Dermis microvascular lymphatic vessel endothelial cell (primary cell): ENCODE measurements at regions not wholly inside any gene's neighbourhood (a gene's known extent, or its start where the extent isn't known, plus 50 kb on each side); places are given as distances from the start of the nearest gene placed in this dataset.
"Not testable (repeated sequence)": the region's sequence is repeated elsewhere in the genome, so short reads cannot be mapped to it uniquely, and the experiment has no call there.

Source experiments
- DNase-seq, 2 donors: peaks; one replicate each; pipeline versions ENCODE4 v3.0.0 to v3.0.0-alpha.2; 2010; ENCODE audit warnings: low read depth in 2 of 2

DNA sequence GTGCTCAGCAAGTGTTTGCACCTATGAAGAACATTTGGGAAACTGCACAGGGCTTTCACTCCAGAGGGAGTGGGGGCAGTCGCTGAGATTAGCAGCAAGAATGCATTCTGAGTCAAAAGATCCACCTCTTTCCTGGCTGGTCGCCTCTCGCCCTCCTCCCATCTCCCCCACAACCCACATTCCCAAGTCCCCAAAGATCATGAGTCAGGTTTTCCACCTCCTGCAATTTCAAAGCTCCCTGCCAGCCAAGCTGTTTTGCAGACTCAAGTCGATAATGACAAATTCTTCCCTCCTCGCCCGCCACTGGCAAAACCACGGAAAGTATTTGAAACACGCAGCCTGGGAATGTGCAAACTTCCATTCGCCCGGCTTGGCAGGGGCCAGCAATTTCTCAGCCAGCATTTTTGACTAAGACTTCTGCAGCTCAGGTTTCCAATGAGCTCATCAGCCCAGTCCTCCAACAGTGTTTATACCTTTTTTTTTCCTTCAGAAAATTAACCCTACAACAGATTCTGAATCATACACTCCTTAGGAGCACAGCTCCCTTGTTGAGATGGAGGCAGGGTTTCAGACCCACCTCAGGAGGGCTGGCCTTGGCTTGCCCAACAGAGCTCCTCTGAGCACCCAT is 181.4 kb downstream of the SMAD6 start:
- peak; percentile 62 to 97 for DNase-seq

DNA sequence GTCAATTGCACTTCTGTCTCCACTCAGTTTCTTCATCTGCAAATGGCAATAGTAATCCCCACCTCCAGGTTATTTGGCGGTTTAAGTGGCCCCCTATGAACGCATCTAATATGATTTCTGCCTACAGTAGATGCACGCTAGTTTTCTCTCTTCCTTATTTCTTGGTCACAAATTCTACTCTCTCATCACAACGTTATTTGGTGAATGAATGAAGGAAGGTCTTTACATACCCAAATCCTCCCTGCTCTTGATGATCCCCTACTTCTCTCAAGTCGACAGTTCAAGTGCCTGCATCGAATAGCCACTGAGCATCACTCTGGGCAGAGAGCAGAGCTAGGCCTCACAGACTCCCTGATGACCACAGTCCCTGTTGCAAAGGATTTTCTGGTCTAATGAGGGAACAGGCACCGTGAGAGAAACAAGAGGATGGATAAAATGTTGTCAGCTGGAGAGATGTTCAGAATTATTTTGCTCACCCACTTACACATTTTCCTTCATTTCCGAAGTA is 181.2 kb upstream of the SMAD3 start:
- DNase-seq: no peak

DNA sequence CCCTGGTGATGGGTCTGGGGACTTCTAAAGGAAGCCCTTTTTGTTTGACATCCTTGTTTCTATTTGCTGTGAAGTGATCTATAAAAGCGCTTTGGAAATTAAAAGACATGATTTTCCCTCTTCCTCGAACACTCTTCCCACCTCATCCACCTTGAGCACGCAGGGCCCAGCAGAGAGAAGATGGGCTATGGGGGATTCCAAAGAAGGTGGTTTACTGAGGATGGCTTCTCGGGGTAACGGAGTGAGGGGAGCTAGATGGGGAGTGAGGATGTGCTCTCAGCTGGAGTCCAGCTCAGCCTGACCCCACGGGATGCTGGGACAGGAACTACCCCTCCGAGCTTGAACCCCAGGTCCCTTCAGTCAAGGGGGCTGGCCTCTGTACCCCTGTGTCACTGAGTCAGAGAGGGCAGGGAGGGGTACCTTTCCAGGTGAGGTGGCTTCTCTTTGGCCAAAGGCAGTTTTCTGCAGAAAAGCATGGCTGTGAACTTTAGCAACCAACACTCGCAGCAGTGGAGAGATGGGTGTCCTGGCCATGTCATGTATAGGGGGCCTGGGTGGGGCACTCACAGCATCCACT is 180.7 kb upstream of the SMAD3 start:
- DNase-seq: no peak

DNA sequence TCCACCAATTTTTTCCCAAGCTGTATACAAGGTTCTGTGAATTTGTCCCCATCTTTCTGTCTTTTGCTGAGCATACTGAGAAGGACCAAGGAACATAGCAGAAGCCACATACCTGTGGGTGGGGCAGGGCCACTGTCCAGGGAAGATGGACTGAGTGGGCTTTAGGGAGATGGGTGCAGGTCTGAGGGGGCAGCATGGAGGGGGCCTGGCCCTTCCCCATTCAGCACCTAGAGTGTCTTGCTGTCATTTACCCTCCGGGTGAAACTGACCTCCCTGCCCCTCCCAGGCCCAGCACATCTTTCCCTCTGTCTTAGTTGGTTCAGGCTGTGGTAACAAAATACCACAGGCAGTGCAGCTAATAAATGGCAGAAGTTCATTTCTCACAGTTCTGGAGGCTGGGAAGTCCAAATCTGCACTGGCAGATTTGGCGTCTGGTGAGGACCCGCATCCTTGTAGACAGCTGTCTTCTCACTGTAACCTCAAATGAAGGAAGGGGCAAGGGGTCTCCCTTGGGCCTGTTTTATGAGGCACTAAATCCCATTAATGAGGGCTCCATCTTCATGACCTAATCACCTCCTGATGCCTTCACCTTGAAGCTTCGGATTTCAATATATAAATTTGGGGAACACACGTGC is 180.0 kb upstream of the SMAD3 start:
- DNase-seq: no peak

DNA sequence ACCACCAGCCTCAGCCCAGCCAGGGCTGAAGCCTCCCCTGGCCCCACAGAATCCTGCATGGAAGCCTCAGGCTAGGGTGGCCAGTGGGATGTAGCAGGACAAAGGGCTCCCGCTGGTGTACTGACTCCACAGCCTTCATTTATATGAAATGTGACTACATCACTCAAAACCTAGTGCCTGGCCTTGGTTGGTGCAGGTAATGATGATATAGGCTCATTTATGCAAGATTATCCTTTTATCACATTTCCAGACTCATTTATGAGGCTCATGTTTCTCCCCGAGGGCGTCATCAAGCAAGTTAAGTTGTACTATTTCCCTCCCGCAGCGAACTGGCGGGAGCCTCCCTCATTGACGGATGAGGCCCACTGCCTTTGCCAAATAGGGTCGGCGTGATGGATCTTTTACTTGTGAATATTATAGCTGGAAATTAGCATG is 179.1 kb upstream of the SMAD3 start:
- DNase-seq: no peak

DNA sequence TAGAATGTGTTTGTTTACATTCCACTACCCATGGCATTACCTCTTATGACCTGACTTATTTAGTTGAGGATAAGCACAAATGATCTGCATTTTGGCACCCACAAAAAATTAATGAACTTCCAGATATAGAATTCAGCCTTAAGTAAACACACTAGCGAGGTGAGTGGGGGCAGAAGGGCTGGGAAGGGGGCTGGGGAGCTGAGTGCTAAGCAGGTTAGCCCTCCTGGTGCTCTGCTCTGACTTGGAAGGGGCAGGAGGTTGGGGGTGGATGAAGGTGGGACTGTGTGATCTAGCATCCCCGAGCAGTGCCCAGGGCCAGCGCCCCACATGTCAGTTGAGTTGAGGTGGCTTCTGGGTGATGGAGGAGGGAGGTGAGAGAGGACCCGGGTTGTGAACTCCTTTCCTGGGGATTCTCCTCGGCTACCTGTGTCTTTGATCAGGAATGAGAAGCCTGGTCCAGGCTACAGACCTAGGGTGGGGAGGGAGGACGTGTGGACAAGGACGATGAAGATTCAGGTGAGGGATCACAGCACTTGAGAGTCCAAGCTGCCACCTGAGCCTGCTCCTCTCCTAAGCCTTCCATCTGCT is 178.6 kb upstream of the SMAD3 start:
- no peak for DNase-seq

DNA sequence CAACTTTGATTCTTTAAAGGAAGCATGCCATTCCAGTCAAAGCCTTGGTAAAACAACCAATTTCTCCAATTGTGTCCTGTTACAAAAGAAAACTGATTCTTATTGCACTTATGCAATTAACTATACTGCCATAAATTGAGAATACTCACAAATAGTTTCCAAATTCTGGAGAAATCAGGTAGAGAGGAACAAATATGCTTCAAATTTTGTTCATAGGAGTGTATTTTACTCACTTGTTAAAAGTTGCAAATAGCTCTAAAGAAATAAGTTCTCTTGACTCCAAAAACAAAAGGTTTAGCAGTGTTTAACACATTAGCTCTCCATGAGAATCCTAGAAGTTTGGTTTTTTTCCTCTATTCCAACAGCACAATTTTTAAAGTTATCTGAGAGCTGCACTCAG is 176.1 kb upstream of the SMAD3 start:
- not testable (repeated sequence) for DNase-seq

DNA sequence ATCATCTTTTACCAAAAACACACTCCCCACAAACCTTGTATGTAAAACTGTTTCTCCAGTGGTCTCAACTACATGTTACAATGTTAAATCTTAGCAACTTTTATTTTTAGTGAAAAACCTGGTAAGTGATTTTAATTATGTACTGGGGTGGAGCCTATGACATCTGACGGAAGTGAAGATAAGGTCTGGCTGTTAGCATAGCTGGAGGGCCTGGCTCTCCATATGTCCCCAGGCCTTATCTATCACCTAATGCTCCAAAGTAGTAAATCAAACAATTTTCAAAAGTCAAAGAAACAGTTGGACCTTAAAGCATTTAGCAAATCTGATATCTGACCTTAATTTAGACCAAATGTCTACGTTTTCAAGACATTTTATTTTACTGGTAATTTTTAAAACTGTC is 173.6 kb upstream of the SMAD3 start:
- DNase-seq: no peak

DNA sequence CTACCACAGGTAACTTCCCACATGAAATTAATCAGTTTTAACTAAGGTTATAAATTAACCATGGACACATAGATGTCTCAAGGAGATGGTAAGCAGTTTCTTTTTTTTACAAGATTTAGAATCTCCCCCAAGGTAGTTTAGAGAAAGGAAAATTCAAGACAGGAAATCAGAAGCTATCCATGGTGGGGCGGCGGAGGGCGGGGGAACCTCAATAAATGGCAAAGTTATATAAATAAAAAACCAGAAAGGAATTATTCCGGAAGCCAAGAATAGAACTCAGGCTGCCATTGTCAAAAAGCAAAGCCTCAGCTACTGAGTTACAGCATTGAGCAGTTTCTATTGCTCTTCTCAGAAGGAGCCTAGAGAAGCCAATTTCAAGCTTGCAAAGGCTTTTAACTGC is 172.1 kb upstream of the SMAD3 start:
- no peak for DNase-seq

DNA sequence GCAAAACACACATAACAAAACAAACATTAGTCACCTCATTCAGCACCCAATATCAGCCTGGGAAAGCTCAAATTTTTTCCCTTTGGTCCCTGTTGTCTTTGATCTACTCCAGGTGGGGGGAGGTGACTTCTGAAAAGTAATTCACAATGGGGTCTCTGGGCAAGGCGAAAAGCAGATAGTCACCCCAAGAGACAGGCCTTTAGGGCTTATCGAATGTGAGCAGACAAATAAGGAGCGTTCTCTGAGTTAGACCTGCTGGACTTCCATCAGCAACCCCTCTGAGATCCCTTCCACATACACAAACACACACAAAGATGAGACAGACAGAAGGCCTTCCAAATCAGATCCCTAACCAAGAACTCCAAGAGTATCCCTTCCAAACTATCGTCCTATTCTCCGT is 171.0 kb upstream of the SMAD3 start:
- no peak for DNase-seq

DNA sequence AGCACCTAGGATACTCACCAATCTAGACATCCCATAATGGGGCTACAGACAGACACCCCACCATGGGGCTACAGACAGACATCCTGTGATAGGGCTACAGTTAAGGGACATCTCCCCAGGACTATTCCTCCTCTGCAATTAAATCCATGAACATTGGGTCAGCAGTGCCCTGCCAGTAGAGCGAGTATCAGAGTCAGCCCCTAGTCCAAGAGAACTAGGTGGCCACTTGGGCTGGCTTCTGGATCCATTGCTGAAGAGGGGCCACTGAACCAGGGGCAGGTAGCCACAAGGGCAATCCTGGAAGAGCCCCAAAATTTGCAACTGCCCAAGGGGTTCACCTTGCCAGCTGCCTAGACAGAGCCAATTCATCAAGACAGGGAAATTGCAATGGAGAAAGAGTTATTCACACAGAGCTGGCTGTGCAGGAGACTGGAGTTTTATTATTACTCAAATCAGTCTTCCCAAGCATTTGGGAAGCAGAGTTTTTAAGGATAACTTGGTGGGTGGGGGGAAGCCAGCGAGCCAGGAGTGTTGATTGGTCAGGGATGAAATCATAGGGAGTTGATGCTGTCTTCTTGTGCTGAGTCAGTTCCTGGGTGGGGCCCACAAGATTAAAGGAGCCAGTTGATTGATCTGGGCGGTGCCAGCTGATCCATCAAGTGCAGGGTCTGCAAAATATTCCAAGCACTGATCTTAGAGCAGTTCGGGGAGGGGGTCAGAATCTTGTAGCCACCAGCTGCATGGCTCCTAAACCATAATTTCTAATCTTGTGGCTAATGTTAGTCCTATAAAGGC is 170.2 kb upstream of the SMAD3 start:
- no peak for DNase-seq

DNA sequence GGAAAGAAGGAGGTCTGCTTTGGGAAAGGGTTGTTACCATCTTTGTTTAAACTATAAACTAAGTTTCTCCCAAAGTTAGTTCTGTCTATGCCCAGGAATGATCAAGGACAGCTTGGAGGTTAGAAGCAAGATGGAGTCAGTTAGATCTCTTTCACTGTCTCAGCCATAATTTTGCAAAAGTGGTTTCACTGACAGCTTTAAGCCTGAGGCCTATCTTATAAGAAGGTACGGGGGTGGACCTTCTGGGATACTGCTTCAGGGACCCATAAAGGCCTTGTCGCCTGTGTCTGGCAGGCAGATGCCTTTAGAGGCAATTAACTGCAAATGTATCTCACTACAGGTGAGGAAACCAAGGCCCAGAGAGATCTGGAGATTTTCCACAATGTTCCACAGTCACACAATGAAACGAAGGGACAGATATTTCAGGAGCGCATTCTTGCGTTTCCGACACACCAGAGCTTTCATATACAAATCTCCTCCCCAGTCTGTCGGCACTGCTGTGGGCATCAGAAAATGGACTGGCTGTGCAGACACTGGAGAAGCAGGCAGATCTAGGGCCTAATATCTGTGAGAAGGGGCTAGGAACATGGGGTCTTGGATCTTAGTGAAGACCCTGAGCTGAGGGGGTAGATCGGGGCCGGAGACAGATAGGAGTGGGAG is 169.5 kb upstream of the SMAD3 start:
- DNase-seq: no peak

DNA sequence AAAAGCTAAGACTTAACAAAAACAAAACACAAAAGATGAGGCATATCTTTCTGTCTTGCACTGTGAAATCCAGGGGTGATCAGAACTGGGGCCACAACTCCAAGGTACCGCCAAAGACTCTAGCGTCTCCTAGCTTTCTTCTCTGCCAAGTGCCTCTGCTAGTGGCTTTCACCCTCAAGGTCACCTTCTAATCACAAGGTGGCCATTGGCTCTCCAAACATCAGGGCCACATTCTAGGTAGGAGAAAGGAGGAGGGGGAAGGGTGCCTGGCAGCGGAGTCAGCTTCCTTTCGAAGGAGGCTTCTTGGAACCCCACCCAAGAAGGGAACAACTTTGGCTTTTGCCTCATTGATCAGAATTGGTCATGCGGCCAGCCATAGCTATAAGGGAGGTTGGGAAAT is 168.8 kb upstream of the SMAD3 start:
- no peak for DNase-seq

DNA sequence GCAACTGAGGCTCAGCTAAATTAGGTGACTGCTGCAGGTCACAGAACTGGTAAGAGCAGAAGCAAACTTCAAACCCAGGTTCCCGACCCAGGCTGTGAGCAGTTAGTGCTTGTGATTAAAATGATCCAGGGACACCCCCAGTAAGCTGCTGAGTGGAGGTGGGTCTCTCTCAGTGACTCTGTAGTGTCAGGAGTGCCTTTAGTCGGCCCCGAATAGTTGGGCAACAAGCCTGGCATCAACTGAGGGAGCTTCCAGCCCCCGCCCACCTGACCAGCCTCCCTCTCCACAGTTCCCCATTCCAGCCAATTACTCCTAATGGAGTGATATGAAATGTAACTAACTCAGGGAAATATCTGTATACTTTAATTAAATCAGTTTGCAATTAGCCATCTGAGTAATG is 168.0 kb upstream of the SMAD3 start:
- no peak for DNase-seq

DNA sequence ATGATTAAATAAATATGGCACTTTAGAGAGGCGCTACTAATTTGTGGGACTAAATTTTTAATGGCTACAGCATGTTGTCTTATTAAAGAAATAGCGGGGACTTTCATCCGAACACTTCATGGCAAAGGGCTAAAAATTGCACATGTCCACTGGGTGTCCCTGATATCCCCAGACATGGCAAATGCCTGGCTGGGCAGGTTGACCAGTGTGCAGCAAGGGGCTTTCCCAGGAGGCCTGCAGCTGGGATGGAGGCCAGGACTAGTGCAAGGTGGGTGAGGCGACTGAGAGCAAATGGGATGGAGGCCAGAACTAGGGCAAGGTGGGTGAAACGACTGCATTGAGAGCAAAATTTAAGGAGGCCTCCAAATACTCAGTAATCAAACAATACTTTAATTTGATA is 167.4 kb upstream of the SMAD3 start:
- DNase-seq: no peak

DNA sequence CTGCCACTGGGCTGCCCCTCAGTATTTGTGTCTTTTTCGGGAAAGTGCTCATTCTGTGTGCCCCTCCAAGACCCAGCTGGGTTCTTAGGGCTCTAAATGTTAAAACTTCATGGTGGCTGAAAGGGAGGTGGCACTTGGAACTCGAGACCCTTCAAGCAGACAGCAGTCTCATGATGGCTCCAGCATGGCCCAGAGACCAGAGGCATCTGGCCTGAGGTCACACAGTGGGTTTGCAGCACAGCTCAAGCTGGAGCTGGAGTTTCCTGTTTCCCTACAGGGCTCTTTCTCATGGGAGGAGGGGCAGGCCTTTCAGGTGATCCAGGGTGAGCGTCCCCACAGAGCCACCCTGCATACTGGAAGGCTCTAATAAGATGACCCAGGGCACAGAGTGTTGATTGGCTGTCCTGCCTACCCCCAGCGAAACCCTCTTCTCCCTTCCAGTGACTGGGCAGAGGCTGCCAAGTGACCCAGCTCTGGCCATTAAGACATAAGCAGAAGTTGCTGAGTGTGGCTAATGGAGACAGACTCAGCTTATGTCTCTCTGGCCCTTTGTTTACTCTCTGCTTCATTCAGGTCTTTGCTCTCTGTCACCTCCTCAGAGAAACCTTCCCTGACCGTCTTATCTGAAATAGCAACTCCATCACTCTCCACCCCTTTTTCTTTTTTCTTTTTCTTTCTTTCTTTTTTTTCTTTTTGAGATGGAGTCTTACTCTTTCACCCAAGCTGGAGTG is 166.6 kb upstream of the SMAD3 start:
- DNase-seq: no peak

DNA sequence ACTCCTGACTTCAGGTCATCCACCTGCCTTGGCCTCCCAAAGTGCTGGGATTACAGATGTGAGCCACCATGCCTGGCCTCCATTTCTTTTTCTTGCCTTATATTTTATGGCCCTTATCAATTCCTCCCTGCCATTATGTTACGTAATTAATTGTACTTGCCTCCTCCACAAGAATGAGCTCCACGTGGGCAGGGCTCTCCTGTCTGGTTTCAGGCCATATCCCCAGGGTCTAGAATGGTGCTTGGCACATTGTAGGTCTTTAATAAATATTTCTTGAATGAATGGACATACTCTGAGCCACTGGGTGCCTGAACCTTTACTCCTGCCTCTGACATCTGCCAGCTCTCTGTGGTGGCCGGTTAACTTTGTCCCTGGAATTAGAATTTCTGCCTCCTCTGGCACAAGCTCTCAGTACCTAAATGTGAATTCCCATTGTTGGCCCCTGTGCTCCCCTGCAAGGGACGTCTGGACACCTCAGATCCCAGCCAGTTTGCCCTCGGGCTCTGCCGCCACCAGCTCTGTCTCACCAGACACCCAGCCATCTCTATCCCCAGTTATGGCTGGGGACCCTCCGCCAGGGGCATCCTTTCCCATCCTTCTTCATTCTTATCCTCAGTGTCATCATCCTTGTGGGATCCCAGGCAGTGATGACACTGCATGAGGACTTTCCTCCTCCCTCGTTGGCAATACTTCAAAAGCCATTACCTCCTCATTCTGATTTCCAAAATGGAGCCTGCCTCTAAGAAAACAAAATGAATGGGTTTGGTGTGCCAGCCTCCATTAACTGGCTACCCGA is 165.6 kb upstream of the SMAD3 start:
- no peak for DNase-seq

DNA sequence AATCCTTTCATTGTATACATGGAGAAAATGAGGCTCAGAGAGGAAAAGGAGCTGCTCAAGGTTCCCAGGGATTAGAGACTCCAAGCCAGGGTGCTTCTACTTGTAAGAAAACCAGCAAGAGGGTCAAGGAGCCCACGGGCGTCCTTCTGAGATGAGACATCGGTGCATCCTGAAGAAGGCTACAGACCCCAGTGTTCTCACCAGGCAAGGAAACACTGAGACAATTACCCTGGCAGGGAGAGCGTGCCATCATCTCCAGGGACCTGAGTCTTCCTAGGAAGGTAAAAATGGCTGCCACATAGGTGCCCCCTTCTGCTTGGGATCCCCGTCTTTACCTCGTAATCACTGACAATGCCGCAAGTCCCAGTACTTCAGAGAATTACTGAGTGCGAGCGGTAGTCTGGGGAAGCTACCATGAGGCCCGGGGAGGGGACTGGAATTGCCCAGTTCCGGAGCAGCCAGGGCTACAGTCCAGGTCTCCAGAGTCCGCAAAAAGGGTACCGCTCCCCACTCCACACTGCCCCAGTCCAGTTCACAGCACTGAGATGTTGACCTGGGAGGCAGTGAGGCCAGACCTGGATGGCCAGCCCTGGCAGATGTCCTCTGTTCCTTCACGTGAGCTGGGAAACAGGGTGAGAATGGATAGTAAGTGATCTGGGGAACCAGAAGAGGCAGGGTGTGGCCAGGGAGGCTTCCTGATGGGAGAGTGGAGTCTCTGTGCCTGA is 164.7 kb upstream of the SMAD3 start:
- DNase-seq: no peak
